ENCODE measurements at regions not wholly inside any gene's neighbourhood (a gene's known extent, or its start where the extent isn't known, plus 50 kb on each side); places are given as distances from the start of the nearest gene placed in this dataset.

GRCh38 chr3:147038481-147038880, 367.9 kb downstream of the ZIC4 start:
- no peak for TF ChIP-seq CTCF (IDR thresholded peaks at IDR 0.05; ENCODE audit: low read depth, low read length)
- no peak for TF ChIP-seq MAX (IDR thresholded peaks at IDR 0.05; ENCODE audit: low read depth, low read length)
- TF ChIP-seq POLR2A (IDR thresholded peaks at IDR 0.05; ENCODE audit: extremely low read depth, insufficient read length) = no peak
- no peak for TF ChIP-seq MYC (IDR thresholded peaks at IDR 0.05; ENCODE audit: low read depth, low read length)
